Lower lobe of right lung (tissue), 2 donors: ENCODE measurements at regions not wholly inside any gene's neighbourhood (a gene's known extent, or its start where the extent isn't known, plus 50 kb on each side); places are given as distances from the start of the nearest gene placed in this dataset.

Source experiments
- ATAC-seq, 2 donors: fragments of 200-7000 bp; cut with Tn5 transposase; one replicate each; pipeline ENCODE4 v1.9.1; 2020 to 2022; ENCODE audit warnings: mild to moderate bottlenecking in 2 of 2, moderate library complexity in 2 of 2
- DNase-seq: peaks from one replicate; pipeline ENCODE4 v3.0.0-alpha.2; 2020
- H3K27ac ChIP-seq: fragments of 200-600 bp; one replicate; pipeline ENCODE4 v1.8.0; 2022
- H3K27me3 ChIP-seq: fragments of 200-600 bp; one replicate; pipeline ENCODE4 v1.8.0; 2022; ENCODE audit warnings: low read depth
- H3K36me3 ChIP-seq: fragments of 200-600 bp; one replicate; pipeline ENCODE4 v1.8.0; 2022; ENCODE audit warnings: mild to moderate bottlenecking
- H3K4me1 ChIP-seq: fragments of 200-600 bp; one replicate; pipeline ENCODE4 v1.8.0; 2022
- H3K4me3 ChIP-seq: fragments of 200-600 bp; one replicate; pipeline ENCODE4 v1.8.0; 2022; ENCODE audit warnings: mild to moderate bottlenecking
- H3K9me3 ChIP-seq: fragments of 200-600 bp; one replicate; pipeline ENCODE4 v1.8.0; 2022
- intact Hi-C: fragments of 100-400 bp; cut with DNase I; formaldehyde crosslinking; loops from one replicate; pipeline ENCODE4 v1.11.0; 2022
- TF ChIP-seq, protein P1 (sequence below): fragments of 200-600 bp; IDR thresholded peaks from one replicate; pipeline ENCODE4 v1.8.0; 2022; ENCODE audit warnings: antibody characterized with exemption, mild to moderate bottlenecking
- donor health status: DM: no; HTN: yes; CAD: no; lungs with severe emphysema.

DNA sequence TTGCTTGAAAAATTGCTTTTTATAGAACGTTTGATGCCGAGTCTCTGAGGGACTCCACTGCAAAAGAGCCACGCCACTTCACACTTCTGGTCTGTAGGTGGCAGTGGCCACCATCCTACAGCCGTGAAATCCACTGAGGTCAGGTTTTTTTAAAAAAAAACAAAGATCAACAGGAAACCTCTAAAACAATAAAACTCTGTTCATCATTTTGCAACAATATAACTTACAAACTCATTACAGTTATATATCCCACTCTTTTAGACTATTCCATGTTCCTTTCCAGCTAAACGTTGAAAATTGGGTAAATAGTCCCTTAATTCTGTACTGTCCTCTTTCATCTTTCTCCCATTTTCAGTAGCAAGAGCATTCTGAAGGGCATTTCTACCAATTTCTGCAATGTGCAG, 64.6 kb upstream of the FMN2 start:
- no peak overlapping the region for H3K27ac ChIP-seq
- no peaks in the 10 kb centered on the region for H3K27me3 ChIP-seq
- DNase-seq (no peak), ATAC-seq (peak; percentile 58 to 69)
- no peak overlapping the region for H3K4me3 ChIP-seq
- H3K9me3 ChIP-seq, result no peaks in the 10 kb centered on the region
- no peaks in the 10 kb centered on the region for H3K4me1 ChIP-seq
- intact Hi-C loops, result no loop called here
- no peaks in the 10 kb centered on the region for H3K36me3 ChIP-seq
- TF ChIP-seq, protein P1, sequence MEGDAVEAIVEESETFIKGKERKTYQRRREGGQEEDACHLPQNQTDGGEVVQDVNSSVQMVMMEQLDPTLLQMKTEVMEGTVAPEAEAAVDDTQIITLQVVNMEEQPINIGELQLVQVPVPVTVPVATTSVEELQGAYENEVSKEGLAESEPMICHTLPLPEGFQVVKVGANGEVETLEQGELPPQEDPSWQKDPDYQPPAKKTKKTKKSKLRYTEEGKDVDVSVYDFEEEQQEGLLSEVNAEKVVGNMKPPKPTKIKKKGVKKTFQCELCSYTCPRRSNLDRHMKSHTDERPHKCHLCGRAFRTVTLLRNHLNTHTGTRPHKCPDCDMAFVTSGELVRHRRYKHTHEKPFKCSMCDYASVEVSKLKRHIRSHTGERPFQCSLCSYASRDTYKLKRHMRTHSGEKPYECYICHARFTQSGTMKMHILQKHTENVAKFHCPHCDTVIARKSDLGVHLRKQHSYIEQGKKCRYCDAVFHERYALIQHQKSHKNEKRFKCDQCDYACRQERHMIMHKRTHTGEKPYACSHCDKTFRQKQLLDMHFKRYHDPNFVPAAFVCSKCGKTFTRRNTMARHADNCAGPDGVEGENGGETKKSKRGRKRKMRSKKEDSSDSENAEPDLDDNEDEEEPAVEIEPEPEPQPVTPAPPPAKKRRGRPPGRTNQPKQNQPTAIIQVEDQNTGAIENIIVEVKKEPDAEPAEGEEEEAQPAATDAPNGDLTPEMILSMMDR, result peak; percentile 79

DNA sequence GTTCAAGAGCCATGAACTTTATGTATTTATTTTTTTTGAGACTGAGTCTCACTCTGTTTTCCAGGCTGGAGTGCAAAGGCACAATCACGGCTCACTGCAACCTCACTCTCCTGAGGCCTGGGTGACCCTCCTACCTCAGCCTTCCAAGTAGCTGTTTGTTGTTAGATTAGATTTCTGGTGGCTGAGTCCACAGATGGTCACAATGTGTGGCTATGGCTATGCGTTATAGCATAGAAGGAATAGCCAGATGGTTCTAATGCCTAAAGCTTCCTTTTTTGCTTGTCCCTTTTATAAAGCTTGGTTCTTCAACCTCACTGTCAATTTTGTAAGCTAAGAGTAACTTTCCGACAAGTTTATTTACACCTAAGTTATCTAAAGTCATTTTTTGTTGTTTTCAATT, 62.3 kb upstream of the FMN2 start:
- ATAC-seq, result no peak
- TF ChIP-seq, protein P1, result no peak
- Histone ChIP-seq H3K9me3 (no peaks in the 10 kb centered on the region), H3K4me1 (no peaks in the 10 kb centered on the region), H3K27ac (no peak overlapping the region), H3K36me3 (no peaks in the 10 kb centered on the region), H3K4me3 (no peak overlapping the region), H3K27me3 (no peaks in the 10 kb centered on the region)
- intact Hi-C loops, result no loop called here
- DNase-seq, result no peak

DNA sequence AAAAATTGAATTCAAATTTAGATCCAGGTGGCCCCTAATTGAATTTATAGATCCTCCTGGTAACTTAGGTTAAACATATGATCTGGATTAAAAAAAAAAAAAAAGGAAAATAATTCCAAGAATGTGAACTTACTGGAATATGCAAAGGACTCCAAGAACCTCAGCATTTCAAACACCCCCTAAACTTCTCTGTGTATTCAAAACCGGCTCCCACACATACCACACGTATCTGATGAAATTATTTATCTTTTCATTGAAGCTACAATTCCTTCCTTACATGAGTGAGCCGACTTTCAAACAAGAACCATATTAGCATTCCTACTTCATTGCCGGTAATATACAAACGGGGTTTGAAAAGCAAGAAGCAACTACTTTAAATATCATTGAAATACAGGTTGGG, 61.4 kb upstream of the FMN2 start:
- ATAC-seq (no peak), DNase-seq (no peak)
- intact Hi-C loops, result no loop called here
- H3K9me3 ChIP-seq, result no peaks in the 10 kb centered on the region
- H3K4me3 ChIP-seq, result no peak overlapping the region
- H3K27ac ChIP-seq, result no peak overlapping the region
- H3K36me3 ChIP-seq, result no peaks in the 10 kb centered on the region
- H3K4me1 ChIP-seq, result no peaks in the 10 kb centered on the region
- TF ChIP-seq, protein P1, result no peak
- H3K27me3 ChIP-seq, result no peaks in the 10 kb centered on the region

DNA sequence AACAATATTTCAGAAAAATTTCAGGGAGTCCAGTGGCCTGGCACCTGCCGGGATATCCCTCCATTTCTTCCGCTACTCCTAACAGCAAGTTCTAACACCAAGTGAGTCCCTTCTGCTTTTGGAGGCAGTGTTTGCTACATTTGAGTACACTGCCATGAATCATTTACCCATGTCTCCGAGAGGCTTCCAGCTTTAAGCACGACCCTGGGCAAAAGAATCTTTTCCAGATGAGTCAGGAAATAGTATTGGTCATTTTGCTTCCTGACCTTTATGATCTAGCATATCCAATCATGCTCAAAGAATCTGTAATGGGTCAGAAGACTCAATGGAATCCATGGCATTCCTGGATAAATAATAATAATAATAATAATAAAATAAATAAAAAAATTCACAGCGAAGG, 60.7 kb upstream of the FMN2 start:
- no peaks in the 10 kb centered on the region for H3K4me1 ChIP-seq
- intact Hi-C loops, result no loop called here
- no peak for ATAC-seq
- H3K9me3 ChIP-seq, result no peaks in the 10 kb centered on the region
- no peaks in the 10 kb centered on the region for H3K27me3 ChIP-seq
- no peak overlapping the region for H3K27ac ChIP-seq
- TF ChIP-seq, protein P1, result no peak
- DNase-seq, result no peak
- H3K36me3 ChIP-seq, result no peaks in the 10 kb centered on the region
- H3K4me3 ChIP-seq, result no peak overlapping the region

DNA sequence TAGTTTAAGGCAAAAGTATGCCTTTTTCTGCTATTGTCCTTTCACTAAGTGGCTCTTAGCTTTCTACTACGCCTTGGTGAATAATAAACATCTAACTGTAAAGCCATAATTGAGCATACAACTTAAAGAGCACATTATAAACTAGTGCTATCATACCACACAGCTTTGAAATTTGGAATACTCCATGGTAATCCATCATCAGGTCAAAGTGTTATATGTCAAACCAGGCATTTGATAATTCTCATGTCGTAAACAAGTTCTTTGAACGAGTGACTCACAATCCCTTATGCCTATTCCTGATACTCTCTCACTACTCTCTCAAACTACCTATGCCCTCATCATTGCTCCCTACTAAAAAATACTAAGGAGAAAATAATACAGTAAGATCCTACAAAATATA, 60.3 kb upstream of the FMN2 start:
- Histone ChIP-seq H3K27ac (no peak overlapping the region), H3K9me3 (no peaks in the 10 kb centered on the region), H3K4me1 (no peaks in the 10 kb centered on the region), H3K27me3 (no peaks in the 10 kb centered on the region), H3K4me3 (no peak overlapping the region), H3K36me3 (no peaks in the 10 kb centered on the region)
- ATAC-seq (no peak), DNase-seq (no peak)
- intact Hi-C loops, result no loop called here
- TF ChIP-seq, protein P1, result no peak

DNA sequence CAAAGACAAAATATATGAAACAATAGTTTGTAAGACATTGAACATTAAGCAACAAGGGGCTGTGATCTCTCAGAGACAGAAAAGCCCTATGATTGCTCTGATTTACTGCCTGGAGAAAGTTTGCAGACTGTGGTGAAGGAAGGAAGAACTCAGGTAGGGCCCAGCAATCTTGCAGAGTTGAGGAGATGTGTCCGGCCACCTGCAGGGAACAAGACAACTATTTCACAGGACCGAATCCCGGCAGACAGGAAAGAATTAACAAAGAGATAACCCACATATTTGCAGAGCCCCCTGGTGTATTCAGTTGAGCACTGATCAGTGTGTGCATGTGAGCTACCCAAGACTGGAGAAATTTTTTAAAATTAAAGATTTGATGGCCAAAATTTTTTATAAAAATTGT, 58.3 kb upstream of the FMN2 start:
- no peaks in the 10 kb centered on the region for H3K9me3 ChIP-seq
- no peak overlapping the region for H3K27ac ChIP-seq
- no peaks in the 10 kb centered on the region for H3K27me3 ChIP-seq
- DNase-seq (no peak), ATAC-seq (no peak)
- intact Hi-C loops, result no loop called here
- no peak overlapping the region for H3K4me3 ChIP-seq
- no peaks in the 10 kb centered on the region for H3K4me1 ChIP-seq
- H3K36me3 ChIP-seq, result no peaks in the 10 kb centered on the region
- TF ChIP-seq, protein P1, result no peak
